NCI-H510A (cell line): ENCODE measurements at regions not wholly inside any gene's neighbourhood (a gene's known extent, or its start where the extent isn't known, plus 50 kb on each side); places are given as distances from the start of the nearest gene placed in this dataset.
"Not testable (repeated sequence)": the region's sequence is repeated elsewhere in the genome, so short reads cannot be mapped to it uniquely, and the experiment has no call there.

Experiments
- DNase-seq: peaks from one replicate; lab custom pipeline; 2025; lab: John Stamatoyannopoulos, UW

GRCh38 chr1:229859026-229859425 is 208.0 kb upstream of the GALNT2 start:
- no peak for DNase-seq

GRCh38 chr1:229860926-229861325 is 206.1 kb upstream of the GALNT2 start:
- no peak for DNase-seq

GRCh38 chr1:229862017-229862774 is 204.8 kb upstream of the GALNT2 start:
- DNase-seq = no peak

DNA sequence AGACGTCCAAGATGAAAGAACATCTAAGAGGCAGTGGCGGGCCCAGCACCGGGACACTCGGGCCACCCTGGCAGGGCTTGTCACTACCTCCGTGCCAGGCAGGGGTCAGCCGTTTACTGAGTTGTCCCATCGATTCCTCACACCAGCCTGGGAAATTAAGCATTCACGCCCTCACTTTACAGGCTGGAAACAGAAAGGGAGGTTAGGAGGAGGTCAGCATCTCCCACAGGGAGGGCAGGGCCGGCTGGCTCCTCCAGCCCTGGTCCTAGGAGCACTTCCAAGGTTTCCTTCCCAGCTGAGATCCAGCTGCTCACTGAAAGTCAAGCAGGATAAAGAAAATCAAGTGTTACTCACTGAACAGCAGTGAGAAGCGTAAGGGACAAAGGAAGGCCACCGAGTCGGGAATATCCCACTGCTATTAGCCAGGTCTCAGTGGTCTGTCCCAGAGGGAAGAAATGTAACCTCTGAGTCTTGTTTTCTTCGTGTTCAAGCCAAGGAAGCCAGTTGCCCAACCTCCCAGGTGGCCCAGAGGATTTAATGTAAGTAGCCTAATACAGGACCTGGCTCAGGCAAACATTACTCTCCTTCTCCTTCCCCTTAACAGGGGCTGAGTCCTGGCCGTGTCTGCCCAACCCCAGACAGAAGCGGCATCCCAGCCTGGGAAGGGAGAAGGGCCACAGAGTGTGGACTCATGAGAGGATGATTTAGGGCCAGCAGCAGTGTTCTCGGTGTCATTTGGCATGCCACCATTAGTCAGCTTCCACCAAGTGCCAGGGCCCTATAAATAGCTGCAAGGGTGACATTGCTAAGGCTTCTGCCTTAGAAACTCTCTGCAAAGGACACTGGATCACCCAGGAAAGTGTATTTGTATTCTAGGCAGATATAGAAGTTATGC is 203.1 kb upstream of the GALNT2 start:
- DNase-seq = no peak

- DNase-seq = no peak
Measured at GRCh38 chr1:229864686-229865230, 202.3 kb upstream of the GALNT2 start.

DNA sequence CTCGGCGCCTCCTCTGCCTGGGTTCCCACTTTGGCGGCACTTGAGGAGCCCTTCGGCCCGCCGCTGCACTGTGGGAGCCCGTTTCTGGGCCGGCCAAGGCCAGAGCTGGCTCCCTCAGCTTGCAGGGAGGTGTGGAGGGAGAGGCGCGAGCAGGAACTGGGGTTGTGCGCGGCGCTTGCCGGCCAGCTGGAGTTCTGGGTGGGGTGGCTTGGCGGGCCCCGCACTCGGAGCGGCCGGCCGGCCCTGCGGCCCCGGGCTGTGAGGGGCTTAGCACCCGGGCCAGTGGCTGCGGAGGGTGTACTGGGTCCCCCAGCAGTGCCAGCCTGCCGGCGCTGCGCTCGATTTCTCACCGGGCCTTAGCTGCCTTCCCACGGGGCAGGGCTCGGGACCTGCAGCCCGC is 201.7 kb upstream of the GALNT2 start:
- DNase-seq = not testable (repeated sequence)

DNA sequence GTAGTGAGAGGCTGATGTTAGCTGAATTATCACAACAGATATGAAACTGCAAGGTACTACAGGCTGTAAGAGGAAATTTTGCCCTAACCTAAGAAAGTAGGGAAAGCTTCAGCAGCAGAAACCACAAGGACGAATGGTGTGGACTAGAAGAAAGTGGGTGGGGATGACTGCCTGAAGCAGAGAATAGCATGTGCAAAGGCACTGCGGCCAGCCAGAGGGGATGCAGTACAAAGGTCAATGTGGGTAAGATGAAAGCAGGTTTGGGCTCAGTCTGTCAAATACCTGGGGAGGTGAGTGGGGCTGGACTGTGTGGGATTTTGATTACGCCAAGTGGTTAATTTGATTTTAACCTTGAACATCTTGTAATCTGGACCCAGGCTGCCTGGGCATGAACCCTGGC is 199.3 kb upstream of the GALNT2 start:
- no peak for DNase-seq

GRCh38 chr1:229869240-229869639 is 197.8 kb upstream of the GALNT2 start:
- no peak for DNase-seq

- no peak for DNase-seq
Measured at GRCh38 chr1:229869687-229870086, 197.4 kb upstream of the GALNT2 start.

- no peak for DNase-seq
Measured at GRCh38 chr1:229870381-229870780, 196.7 kb upstream of the GALNT2 start.

- DNase-seq = no peak
Measured at GRCh38 chr1:229871078-229871676, 195.9 kb upstream of the GALNT2 start.

DNA sequence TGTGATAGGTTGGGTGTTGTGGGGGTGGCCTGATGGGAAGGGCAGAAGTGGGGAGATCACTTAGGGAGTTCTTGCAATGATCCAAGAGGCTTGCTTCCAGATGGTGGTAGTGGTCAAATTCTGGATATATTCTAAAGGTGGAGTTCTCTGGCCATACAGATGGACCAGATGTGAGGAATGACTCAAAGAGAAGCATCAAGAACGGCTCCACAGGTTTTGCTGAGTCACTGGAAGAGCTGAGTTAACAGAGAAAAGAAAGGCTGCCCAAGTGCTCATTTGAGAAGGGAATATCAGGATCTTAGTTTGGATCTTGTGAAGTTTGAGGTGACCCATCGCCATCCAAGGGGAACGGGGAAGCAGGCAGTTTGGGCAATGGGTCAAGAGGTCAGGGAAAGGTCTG is 192.9 kb upstream of the GALNT2 start:
- no peak for DNase-seq

GRCh38 chr1:229874609-229875008 is 192.4 kb upstream of the GALNT2 start:
- no peak for DNase-seq

GRCh38 chr1:229875086-229875485 is 192.0 kb upstream of the GALNT2 start:
- no peak for DNase-seq

DNA sequence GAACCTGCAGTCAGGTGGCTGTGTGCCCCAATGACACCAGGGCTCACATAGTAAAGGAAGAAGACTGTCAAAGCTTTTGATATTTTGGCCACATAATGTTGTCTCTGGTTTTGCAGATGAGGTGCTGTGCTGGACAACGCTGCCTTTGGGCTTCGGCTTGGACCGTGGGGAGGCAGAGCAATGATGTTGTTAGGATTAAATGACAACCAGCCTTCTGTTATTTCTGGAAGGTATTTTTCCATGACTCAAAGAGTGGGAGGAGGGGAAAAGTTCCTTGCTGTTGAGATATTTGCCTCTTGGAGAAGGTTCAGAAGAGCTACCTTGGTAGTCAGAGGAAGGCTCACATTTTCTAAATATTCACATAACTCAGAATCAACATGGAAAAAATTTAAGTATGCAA is 187.3 kb upstream of the GALNT2 start:
- no peak for DNase-seq

- no peak for DNase-seq
Measured at GRCh38 chr1:229880271-229881170, 186.5 kb upstream of the GALNT2 start.

DNA sequence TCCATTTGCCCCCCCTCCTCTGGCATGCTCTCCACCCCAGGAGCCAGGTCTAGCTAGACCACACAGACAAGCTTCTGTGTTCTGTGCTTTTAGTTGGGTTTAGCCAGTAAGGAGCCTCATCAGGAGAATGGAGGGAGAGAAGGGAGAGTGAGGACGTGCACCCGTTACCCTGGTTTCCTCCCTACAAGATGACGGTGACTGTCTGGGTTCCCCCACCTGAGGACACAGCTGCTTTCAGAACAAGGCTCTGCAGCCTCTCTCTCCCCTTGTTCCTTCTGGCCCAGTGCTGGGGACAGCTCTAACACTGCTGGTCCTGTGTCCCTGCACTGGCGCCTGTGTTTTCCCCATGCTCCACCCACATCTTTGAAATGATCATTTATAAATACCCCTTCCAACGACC is 184.4 kb upstream of the GALNT2 start:
- no peak for DNase-seq

GRCh38 chr1:229883504-229884200 is 183.4 kb upstream of the GALNT2 start:
- no peak for DNase-seq

GRCh38 chr1:229884765-229885164 is 182.3 kb upstream of the GALNT2 start:
- DNase-seq = no peak

DNA sequence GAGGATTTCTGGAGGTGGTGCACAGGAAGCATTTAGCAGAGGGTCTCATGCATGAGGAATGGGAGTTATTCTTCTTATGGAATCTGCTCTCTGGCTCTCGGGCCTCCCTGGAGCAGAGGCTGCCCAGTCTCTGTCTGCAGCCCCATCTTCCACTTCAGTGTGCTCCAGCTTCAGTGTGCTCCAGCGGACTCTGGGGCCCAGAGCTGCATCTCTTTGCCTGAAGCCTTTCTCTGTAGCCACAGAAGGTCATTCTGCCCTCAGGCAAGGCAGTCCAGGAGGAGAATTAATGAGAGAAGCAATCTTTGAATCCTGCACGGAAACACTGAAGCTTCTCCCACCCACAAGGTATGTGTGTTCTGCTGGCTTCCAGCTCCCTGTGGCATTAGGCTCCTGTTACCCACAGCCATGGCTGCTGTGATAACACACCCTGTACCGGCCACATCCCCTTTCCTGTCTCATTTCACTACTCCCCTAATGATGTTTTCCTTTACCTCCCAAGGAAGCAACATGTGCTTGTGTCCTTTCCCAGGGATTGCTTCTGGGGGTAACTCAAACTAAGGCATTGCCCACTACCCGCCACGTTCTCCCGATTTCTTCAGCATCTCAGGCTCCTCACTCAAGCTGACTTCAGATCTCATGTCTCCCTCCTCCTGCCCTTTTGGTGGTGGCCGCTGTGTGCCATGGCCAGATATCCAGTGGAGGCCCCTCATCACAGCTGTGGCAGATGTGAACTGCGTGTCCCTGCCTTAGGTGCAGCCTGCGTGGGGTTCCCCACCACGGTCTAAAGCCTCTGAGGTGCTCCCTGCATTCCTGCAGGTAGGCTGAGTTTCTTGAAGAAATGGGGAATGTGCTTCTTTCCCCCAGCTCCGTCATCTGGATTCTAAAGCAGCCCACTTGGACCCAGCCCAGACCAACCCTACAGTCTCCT is 181.2 kb upstream of the GALNT2 start:
- DNase-seq = no peak
